HCT116 (cell line): ENCODE measurements at regions not wholly inside any gene's neighbourhood (a gene's known extent, or its start where the extent isn't known, plus 50 kb on each side); places are given as distances from the start of the nearest gene placed in this dataset.

Experiments
- ATAC-seq: fragments of 200-7000 bp; cut with Tn5 transposase; 2 replicates; pipeline ENCODE4 v1.9.1; 2020; ENCODE audit warnings: mild to moderate bottlenecking, moderate library complexity
- BruUV-seq: library from RNA; stranded (reverse); fragments of 400-500 nt; replicated peaks from 2 replicates; lab custom pipeline; 2021; lab: Mats Ljungman, UMichigan
- CTCF ChIA-PET: fragments of 300-600 bp; sonication (Branson Sonifier 250); formaldehyde crosslinking; loops from one replicate; lab custom pipeline; 2021; ENCODE audit warnings: antibody characterized with exemption; lab: Charles Lee
- POLR2A ChIA-PET: fragments of 300-600, 350-600 bp; sonication (Branson Sonifier 250); formaldehyde crosslinking; loops from one replicate; lab custom pipeline; 2021; ENCODE audit warnings: antibody characterized with exemption; lab: Charles Lee
- RAD21 ChIA-PET, 2 experiments: fragments of 300-600 bp; sonication (Branson Sonifier 250); formaldehyde crosslinking; loops; one replicate each; lab custom pipeline; 2023; ENCODE audit warnings: low total read pairs in 2 of 2; ENCODE audit not compliant: uncharacterized antibody in 2 of 2, unreplicated experiment in 2 of 2, low non-redundant PET in 1 of 2; lab: Charles Lee
- DNase-seq: peaks from one replicate; pipeline ENCODE4 v3.0.0-alpha.2; 2010; ENCODE audit warnings: low read depth, low spot score
- H2AFZ ChIP-seq: fragments of 200-600 bp; shearing (Covaris generic), sonication (generic); 2 replicates; pipeline ENCODE4 v1.6.1; 2017; ENCODE audit warnings: low read depth, mixed run types, mixed read lengths, antibody characterized with exemption, low read length; ENCODE audit not compliant: poor library complexity, severe bottlenecking
- H3K27ac ChIP-seq: 2 replicates; pipeline ENCODE4 v1.5.1; 2012; ENCODE audit warnings: low read depth, low read length
- H3K27me3 ChIP-seq: fragments of 200-600 bp; sonication (generic); 2 replicates; pipeline ENCODE4 v1.6.1; 2016; ENCODE audit warnings: mixed run types, low read length, mixed read lengths; ENCODE audit not compliant: insufficient read depth
- H3K36me3 ChIP-seq, 2 experiments: fragments of 200-500 bp in 1 of 2; fragments of 200-600 bp in 1 of 2; sonication (Bioruptor generic) in 1 of 2; sonication (generic) in 1 of 2; 2 replicates each; pipeline versions ENCODE4 v1.5.1 to v1.6.1; 2014 to 2016; ENCODE audit warnings: low read length in 2 of 2, inconsistent platforms in 1 of 2, mixed read lengths in 1 of 2, mixed run types in 1 of 2; ENCODE audit not compliant: insufficient read depth in 2 of 2, control insufficient read depth in 1 of 2
- H3K4me1 ChIP-seq, 2 experiments: fragments of 200-600 bp in 1 of 2; sonication (generic) in 1 of 2; 2 replicates each; pipeline versions ENCODE4 v1.5.1 to v1.6.1; 2012 to 2017; ENCODE audit warnings: low read length in 2 of 2, inconsistent platforms in 1 of 2, mild to moderate bottlenecking in 1 of 2, mixed read lengths in 1 of 2, mixed run types in 1 of 2, moderate library complexity in 1 of 2; ENCODE audit not compliant: insufficient read depth in 2 of 2, control insufficient read depth in 1 of 2
- H3K4me2 ChIP-seq: fragments of 200-600 bp; sonication (generic); 2 replicates; pipeline ENCODE4 v1.6.1; 2017; ENCODE audit warnings: mixed run types, low read length, mixed read lengths
- H3K4me3 ChIP-seq, 2 experiments: fragments of 200-600 bp in 1 of 2; sonication (generic) in 1 of 2; replicated peaks in 1 of 2; 2 replicates each; pipeline ENCODE4 v1.5.1; 2011 to 2016; ENCODE audit warnings: low read length in 2 of 2, control low read depth in 1 of 2, low read depth in 1 of 2, mild to moderate bottlenecking in 1 of 2, mixed read lengths in 1 of 2, mixed run types in 1 of 2
- H3K79me2 ChIP-seq: fragments of 200-600 bp; sonication (generic); 2 replicates; pipeline ENCODE4 v1.6.1; 2017; ENCODE audit warnings: mild to moderate bottlenecking, mixed run types, low read length, moderate library complexity, mixed read lengths; ENCODE audit not compliant: insufficient read depth
- H3K9ac ChIP-seq: fragments of 200-600 bp; sonication (generic); 2 replicates; pipeline ENCODE4 v1.6.1; 2016; ENCODE audit warnings: low read length, mixed read lengths
- H3K9me2 ChIP-seq: fragments of 200-600 bp; sonication (generic), shearing (Covaris generic); 2 replicates; pipeline ENCODE4 v1.6.1; 2017; ENCODE audit warnings: mixed run types, mild to moderate bottlenecking, moderate library complexity; ENCODE audit not compliant: insufficient read depth
- H3K9me3 ChIP-seq, 2 experiments: fragments of 200-500 bp in 1 of 2; fragments of 200-600 bp in 1 of 2; sonication (Bioruptor generic) in 1 of 2; sonication (generic) in 1 of 2; 2 replicates each; pipeline ENCODE4 v1.6.1; 2014 to 2017; ENCODE audit warnings: low read length in 2 of 2, mixed read lengths in 2 of 2, inconsistent platforms in 1 of 2, low read depth in 1 of 2, mild to moderate bottlenecking in 1 of 2, mixed run types in 1 of 2, moderate library complexity in 1 of 2; ENCODE audit not compliant: control insufficient read depth in 1 of 2, insufficient read depth in 1 of 2
- H4K20me1 ChIP-seq: fragments of 200-600 bp; sonication (generic), shearing (Covaris generic); 2 replicates; pipeline ENCODE4 v1.6.1; 2017; ENCODE audit warnings: mixed run types, mild to moderate bottlenecking, moderate library complexity; ENCODE audit not compliant: insufficient read depth
- ATF3 ChIP-seq: IDR thresholded peaks from 2 replicates; pipeline ENCODE4 v1.6.1; 2012
- CBX3 ChIP-seq: IDR thresholded peaks from 2 replicates; pipeline ENCODE4 v1.6.1; 2012; ENCODE audit warnings: low read depth
- CTCF ChIP-seq, 3 experiments: fragments of 200-600 bp in 1 of 3; sonication (generic) in 1 of 3; IDR thresholded peaks in 2 of 3; conservative IDR thresholded peaks in 1 of 3; 2 replicates each; pipeline ENCODE4 v1.5.1; 2012 to 2017; ENCODE audit warnings: low read depth in 2 of 3, low read length in 2 of 3, antibody characterized with exemption in 1 of 3, borderline replicate concordance in 1 of 3, control low read depth in 1 of 3, mild to moderate bottlenecking in 1 of 3, mixed read lengths in 1 of 3, mixed run types in 1 of 3, moderate library complexity in 1 of 3; ENCODE audit not compliant: insufficient read depth in 1 of 3
- ELF1 ChIP-seq: IDR thresholded peaks from 2 replicates; pipeline ENCODE4 v1.6.1; 2012; ENCODE audit warnings: low read depth, borderline replicate concordance
- EZH2 ChIP-seq: fragments of 200-600 bp; sonication (generic); IDR thresholded peaks from 2 replicates; pipeline ENCODE4 v1.6.1; 2017; ENCODE audit warnings: antibody characterized with exemption, mixed run types
- JUND ChIP-seq: IDR thresholded peaks from 2 replicates; pipeline ENCODE4 v1.6.1; 2012
- POLR2A ChIP-seq: IDR thresholded peaks from 2 replicates; pipeline ENCODE4 v1.7.0; 2011; ENCODE audit warnings: borderline replicate concordance; ENCODE audit not compliant: insufficient read depth, insufficient read length; ENCODE audit errors: extremely low read depth
- POLR2AphosphoS5 ChIP-seq: IDR thresholded peaks from 2 replicates; pipeline ENCODE4 v1.6.1; 2011; ENCODE audit warnings: mild to moderate bottlenecking, low read depth, low read length, moderate library complexity
- RAD21 ChIP-seq: IDR thresholded peaks from 2 replicates; pipeline ENCODE4 v1.6.1; 2012; ENCODE audit warnings: low read depth, mild to moderate bottlenecking
- REST ChIP-seq: IDR thresholded peaks from 2 replicates; pipeline ENCODE4 v1.6.1; 2012; ENCODE audit warnings: low read depth
- SIN3A ChIP-seq: IDR thresholded peaks from 2 replicates; pipeline ENCODE4 v1.6.1; 2012; ENCODE audit warnings: low read depth
- SRF ChIP-seq: IDR thresholded peaks from 2 replicates; pipeline ENCODE4 v1.6.1; 2012; ENCODE audit warnings: low read depth
- TCF7L2 ChIP-seq: IDR thresholded peaks from 2 replicates; pipeline ENCODE4 v1.7.0; 2011; ENCODE audit warnings: borderline replicate concordance, inconsistent platforms; ENCODE audit not compliant: insufficient read depth, insufficient read length; ENCODE audit errors: extremely low read depth
- YY1 ChIP-seq: IDR thresholded peaks from 2 replicates; pipeline ENCODE4 v1.6.1; 2011; ENCODE audit warnings: low read length, low read depth, moderate library complexity, mild to moderate bottlenecking; ENCODE audit not compliant: insufficient replicate concordance; ENCODE audit errors: extremely low read depth
- ZBTB33 ChIP-seq: IDR thresholded peaks from 2 replicates; pipeline ENCODE4 v1.6.1; 2011; ENCODE audit warnings: mild to moderate bottlenecking, low read length, moderate library complexity; ENCODE audit not compliant: insufficient replicate concordance; ENCODE audit errors: extremely low read depth
- ZFX ChIP-seq: fragments of 450-650 bp; IDR thresholded peaks from 2 replicates; pipeline ENCODE4 v1.6.1; 2017
- intact Hi-C: fragments of 100-400 bp; cut with micrococcal nuclease; formaldehyde crosslinking; loops from 2 replicates; pipeline ENCODE4 v1.10.0; 2022

- ChIA-PET CTCF (no interaction called here), RAD21 (no interaction called here), POLR2A (no interaction called here)
- H3K4me1 ChIP-seq: no peaks in the 10 kb centered on the region
- ATAC-seq (no peak), DNase-seq (no peak)
- TF ChIP-seq POLR2A (no peak), CTCF (IDR thresholded peaks at IDR 0.05 in 2 of 3, conservative IDR thresholded peaks at IDR 0.05 in 1 of 3; ENCODE audit: borderline replicate concordance in 1 of 3, insufficient read depth in 1 of 3, low read depth in 2 of 3, low read length in 2 of 3) (no peak), RAD21 (no peak), TCF7L2 (no peak), CBX3 (no peak), ZFX (no peak), POLR2AphosphoS5 (no peak), EZH2 (no peak), SRF (no peak), ATF3 (no peak), ELF1 (no peak), ZBTB33 (no peak), SIN3A (no peak), YY1 (no peak), REST (no peak), JUND (no peak)
- no peaks in the 10 kb centered on the region for H4K20me1 ChIP-seq
- no peak overlapping the region for H3K9ac ChIP-seq
- BruUV-seq: no TSS peak
- H3K9me3 ChIP-seq: peaks cover 0 to 13% of the 10 kb centered on the region in 2 experiments; a peak in 2 of 4 replicates
- H3K4me2 ChIP-seq: no peak overlapping the region
- H3K9me2 ChIP-seq: no peaks in the 10 kb centered on the region
- H3K36me3 ChIP-seq: no peaks in the 10 kb centered on the region
- H3K27ac ChIP-seq: no peak overlapping the region
- no peaks in the 10 kb centered on the region for H3K27me3 ChIP-seq
- no peaks in the 10 kb centered on the region for H3K79me2 ChIP-seq
- H3K4me3 ChIP-seq: no peak overlapping the region
- intact Hi-C loops: no loop called here
- no peak overlapping the region for H2AFZ ChIP-seq
Measured at GRCh38 chr16:63346000-63346399, 1309.8 kb upstream of the CDH8 start.
